ENCODE measurements at regions not wholly inside any gene's neighbourhood (a gene's known extent, or its start where the extent isn't known, plus 50 kb on each side); places are given as distances from the start of the nearest gene placed in this dataset.

GRCh38 chr5:89281766-89282553 lies 399.0 kb upstream of the MEF2C start:
- no peak overlapping the region for H3K4me3 ChIP-seq (ENCODE audit: low read depth, low read length)
- TF ChIP-seq, protein P1, sequence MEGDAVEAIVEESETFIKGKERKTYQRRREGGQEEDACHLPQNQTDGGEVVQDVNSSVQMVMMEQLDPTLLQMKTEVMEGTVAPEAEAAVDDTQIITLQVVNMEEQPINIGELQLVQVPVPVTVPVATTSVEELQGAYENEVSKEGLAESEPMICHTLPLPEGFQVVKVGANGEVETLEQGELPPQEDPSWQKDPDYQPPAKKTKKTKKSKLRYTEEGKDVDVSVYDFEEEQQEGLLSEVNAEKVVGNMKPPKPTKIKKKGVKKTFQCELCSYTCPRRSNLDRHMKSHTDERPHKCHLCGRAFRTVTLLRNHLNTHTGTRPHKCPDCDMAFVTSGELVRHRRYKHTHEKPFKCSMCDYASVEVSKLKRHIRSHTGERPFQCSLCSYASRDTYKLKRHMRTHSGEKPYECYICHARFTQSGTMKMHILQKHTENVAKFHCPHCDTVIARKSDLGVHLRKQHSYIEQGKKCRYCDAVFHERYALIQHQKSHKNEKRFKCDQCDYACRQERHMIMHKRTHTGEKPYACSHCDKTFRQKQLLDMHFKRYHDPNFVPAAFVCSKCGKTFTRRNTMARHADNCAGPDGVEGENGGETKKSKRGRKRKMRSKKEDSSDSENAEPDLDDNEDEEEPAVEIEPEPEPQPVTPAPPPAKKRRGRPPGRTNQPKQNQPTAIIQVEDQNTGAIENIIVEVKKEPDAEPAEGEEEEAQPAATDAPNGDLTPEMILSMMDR (IDR thresholded peaks at IDR 0.05; ENCODE audit: low read depth, low read length): no peak

- TF ChIP-seq, protein P1 (IDR thresholded peaks at IDR 0.05; ENCODE audit: low read depth, low read length): no peak
- no peak overlapping the region for H3K4me3 ChIP-seq (ENCODE audit: low read depth, low read length)
Observed at GRCh38 chr5:89281211-89281610, 398.2 kb upstream of the MEF2C start.

DNA sequence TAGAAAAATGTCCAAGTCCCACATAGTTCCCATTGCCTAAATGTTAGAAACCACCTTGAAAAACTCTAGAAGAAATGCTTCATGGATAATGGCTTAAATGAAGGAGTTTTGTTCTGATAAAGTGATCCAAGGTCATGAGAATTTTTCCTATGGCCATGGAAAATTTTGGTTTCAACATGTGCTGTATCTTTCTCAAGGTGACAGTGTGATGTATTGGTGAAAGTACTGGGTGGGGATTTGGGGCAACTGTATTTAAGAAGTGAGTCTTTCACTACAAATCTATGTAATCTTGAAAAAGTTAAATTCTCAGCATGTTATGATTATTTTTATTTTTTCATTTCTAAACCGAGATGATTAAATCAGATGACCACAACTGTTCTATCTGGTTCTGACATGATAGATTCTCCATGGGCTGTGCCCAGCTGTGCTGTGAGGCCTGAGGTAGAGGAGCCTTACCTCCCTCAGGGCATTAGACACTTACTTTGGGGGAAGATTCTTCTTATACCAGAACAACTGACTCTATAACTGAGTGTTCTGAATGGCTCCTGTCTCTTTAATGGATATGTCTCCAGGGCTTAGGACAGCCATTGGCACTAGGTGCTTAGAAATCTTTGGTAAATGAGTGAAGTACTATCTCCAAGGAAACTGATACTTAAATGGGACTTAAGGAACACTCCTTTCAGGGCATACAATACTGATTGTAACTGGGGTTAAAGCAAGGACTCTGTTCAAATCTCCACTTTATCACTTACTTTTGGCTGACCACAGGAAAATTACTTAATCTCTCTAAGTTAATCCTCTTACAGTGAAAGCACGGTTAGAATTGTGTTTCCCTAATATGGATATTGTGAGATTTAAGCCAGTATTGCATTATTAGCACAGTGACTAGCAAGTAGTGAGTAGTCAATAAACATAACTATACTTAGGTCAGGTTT lies 397.4 kb upstream of the MEF2C start:
- H3K4me3 ChIP-seq (ENCODE audit: low read depth, low read length): no peak overlapping the region
- TF ChIP-seq, protein P1 (IDR thresholded peaks at IDR 0.05; ENCODE audit: low read depth, low read length): no peak

DNA sequence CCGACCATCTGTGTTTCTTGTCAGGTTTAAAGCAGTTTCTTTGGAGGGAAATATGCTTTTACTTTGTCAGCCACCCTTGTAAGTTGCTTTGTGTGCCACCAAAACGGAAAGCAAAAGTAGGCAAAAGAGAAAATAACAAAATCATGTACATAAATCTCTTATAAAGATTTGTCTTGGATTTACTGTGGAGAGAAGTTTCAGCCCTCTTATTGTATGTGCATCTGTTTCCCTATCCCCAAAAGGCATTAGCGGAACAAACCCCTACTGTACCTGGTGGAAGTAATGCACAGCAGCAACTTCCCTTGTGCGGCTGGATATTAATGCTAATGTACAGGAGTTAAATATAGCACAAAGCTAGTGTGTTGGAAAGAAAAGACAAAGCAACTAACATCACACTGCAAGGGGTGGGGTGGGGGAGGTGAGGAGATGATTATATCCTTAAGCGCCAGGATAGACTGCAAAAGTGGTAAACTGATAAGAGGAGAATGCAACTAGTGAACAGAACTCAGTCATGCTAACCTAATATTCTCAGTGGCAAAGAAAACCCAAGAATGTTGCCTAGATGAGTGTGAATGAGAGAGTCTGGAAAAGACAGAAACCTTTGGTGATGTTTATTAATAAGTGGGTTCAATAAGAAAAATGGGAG lies 396.5 kb upstream of the MEF2C start:
- TF ChIP-seq, protein P1 (IDR thresholded peaks at IDR 0.05; ENCODE audit: low read depth, low read length): no peak
- H3K4me3 ChIP-seq (ENCODE audit: low read depth, low read length): no peak overlapping the region

DNA sequence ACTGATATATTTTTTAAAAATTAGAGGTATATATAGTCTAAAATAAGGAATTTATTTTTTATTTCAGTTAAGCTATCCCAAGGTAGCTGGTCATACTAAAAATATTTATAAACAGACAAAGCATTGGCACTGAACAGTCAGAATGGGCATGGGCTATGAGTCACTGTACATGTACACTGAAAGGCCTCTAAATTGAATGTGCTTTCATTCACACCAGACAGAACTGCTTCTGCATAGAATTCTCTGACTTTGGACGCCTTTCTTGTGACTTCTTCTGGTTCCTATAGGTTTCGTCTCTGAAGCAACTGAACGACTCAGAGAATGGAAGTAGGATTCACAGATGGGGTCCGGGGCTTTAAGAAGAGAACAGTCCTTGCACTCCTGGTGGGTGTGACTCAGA lies 394.8 kb upstream of the MEF2C start:
- TF ChIP-seq, protein P1 (IDR thresholded peaks at IDR 0.05; ENCODE audit: low read depth, low read length): no peak
- no peak overlapping the region for H3K4me3 ChIP-seq (ENCODE audit: low read depth, low read length)

- TF ChIP-seq, protein P1 (IDR thresholded peaks at IDR 0.05; ENCODE audit: low read depth, low read length): no peak
- H3K4me3 ChIP-seq (ENCODE audit: low read depth, low read length): no peak overlapping the region
Observed at GRCh38 chr5:89276566-89277305, 393.8 kb upstream of the MEF2C start.

All from WI38 (cell line).